Endothelial cell (in vitro differentiated cells): ENCODE measurements at regions not wholly inside any gene's neighbourhood (a gene's known extent, or its start where the extent isn't known, plus 50 kb on each side); places are given as distances from the start of the nearest gene placed in this dataset.

Source experiments
- DNase-seq: peaks from one replicate; pipeline ENCODE4 v3.0.0; 2021; ENCODE audit warnings: low spot score
- H3K27ac Mint-ChIP-seq: one replicate; pipeline ENCODE4 v1.8.0; 2021; ENCODE audit warnings: mixed read lengths, inconsistent platforms; ENCODE audit not compliant: unreplicated experiment
- H3K27me3 Mint-ChIP-seq: one replicate; pipeline ENCODE4 v1.8.0; 2021; ENCODE audit warnings: mild to moderate bottlenecking, moderate library complexity, mixed read lengths, inconsistent platforms; ENCODE audit not compliant: unreplicated experiment
- H3K36me3 Mint-ChIP-seq: one replicate; pipeline ENCODE4 v1.8.0; 2021; ENCODE audit warnings: mild to moderate bottlenecking, low read depth, mixed read lengths, inconsistent platforms; ENCODE audit not compliant: unreplicated experiment
- H3K4me1 Mint-ChIP-seq: one replicate; pipeline ENCODE4 v1.8.0; 2021; ENCODE audit warnings: mild to moderate bottlenecking, mixed read lengths, inconsistent platforms; ENCODE audit not compliant: unreplicated experiment
- H3K4me3 Mint-ChIP-seq: one replicate; pipeline ENCODE4 v1.8.0; 2021; ENCODE audit warnings: mild to moderate bottlenecking, mixed read lengths, inconsistent platforms; ENCODE audit not compliant: unreplicated experiment
- H3K9me3 Mint-ChIP-seq: one replicate; pipeline ENCODE4 v1.8.0; 2021; ENCODE audit warnings: mixed read lengths, inconsistent platforms; ENCODE audit not compliant: unreplicated experiment
- CTCF ChIP-seq: fragments of 200-600 bp; sonication (generic); IDR thresholded peaks from one replicate; pipeline ENCODE4 v1.5.0; 2021; ENCODE audit warnings: antibody characterized with exemption; ENCODE audit not compliant: unreplicated experiment

GRCh38 chr5:39479537-39479936 is 54.8 kb upstream of the DAB2 start:
- no peak for DNase-seq
- Mint-ChIP-seq H3K27me3 (no peaks in the 10 kb centered on the region), H3K4me1 (peaks cover 4% of the 10 kb centered on the region), H3K4me3 (no peak overlapping the region), H3K27ac (no peak overlapping the region), H3K9me3 (no peaks in the 10 kb centered on the region), H3K36me3 (no peaks in the 10 kb centered on the region)
- no peak for TF ChIP-seq CTCF

- H3K4me1 Mint-ChIP-seq, result peaks cover 4% of the 10 kb centered on the region
- H3K4me3 Mint-ChIP-seq, result no peak overlapping the region
- no peaks in the 10 kb centered on the region for H3K9me3 Mint-ChIP-seq
- no peak for DNase-seq
- TF ChIP-seq CTCF, result no peak
- no peaks in the 10 kb centered on the region for H3K36me3 Mint-ChIP-seq
- no peaks in the 10 kb centered on the region for H3K27me3 Mint-ChIP-seq
- H3K27ac Mint-ChIP-seq, result no peak overlapping the region
Measured at GRCh38 chr5:39478863-39479262, 54.1 kb upstream of the DAB2 start.

- Mint-ChIP-seq H3K27me3 (no peaks in the 10 kb centered on the region), H3K4me3 (no peak overlapping the region), H3K27ac (no peak overlapping the region), H3K4me1 (peaks cover 4% of the 10 kb centered on the region), H3K9me3 (no peaks in the 10 kb centered on the region), H3K36me3 (no peaks in the 10 kb centered on the region)
- no peak for DNase-seq
- TF ChIP-seq CTCF, result no peak
Measured at GRCh38 chr5:39476843-39477220, 52.1 kb upstream of the DAB2 start.

GRCh38 chr5:39475881-39476842 is 51.4 kb upstream of the DAB2 start:
- H3K27ac Mint-ChIP-seq, result no peak overlapping the region
- no peak overlapping the region for H3K4me3 Mint-ChIP-seq
- H3K4me1 Mint-ChIP-seq, result peaks cover 4% of the 10 kb centered on the region
- no peaks in the 10 kb centered on the region for H3K9me3 Mint-ChIP-seq
- TF ChIP-seq CTCF, result no peak
- DNase-seq, result no peak
- H3K36me3 Mint-ChIP-seq, result no peaks in the 10 kb centered on the region
- no peaks in the 10 kb centered on the region for H3K27me3 Mint-ChIP-seq

- Mint-ChIP-seq H3K4me3 (no peak overlapping the region), H3K27me3 (no peaks in the 10 kb centered on the region), H3K9me3 (no peaks in the 10 kb centered on the region), H3K4me1 (peaks cover 4% of the 10 kb centered on the region), H3K27ac (no peak overlapping the region), H3K36me3 (no peaks in the 10 kb centered on the region)
- DNase-seq, result no peak
- no peak for TF ChIP-seq CTCF
Measured at GRCh38 chr5:39475159-39475571, 50.4 kb upstream of the DAB2 start.
